ENCODE measurements at regions not wholly inside any gene's neighbourhood (a gene's known extent, or its start where the extent isn't known, plus 50 kb on each side); places are given as distances from the start of the nearest gene placed in this dataset.

DNA sequence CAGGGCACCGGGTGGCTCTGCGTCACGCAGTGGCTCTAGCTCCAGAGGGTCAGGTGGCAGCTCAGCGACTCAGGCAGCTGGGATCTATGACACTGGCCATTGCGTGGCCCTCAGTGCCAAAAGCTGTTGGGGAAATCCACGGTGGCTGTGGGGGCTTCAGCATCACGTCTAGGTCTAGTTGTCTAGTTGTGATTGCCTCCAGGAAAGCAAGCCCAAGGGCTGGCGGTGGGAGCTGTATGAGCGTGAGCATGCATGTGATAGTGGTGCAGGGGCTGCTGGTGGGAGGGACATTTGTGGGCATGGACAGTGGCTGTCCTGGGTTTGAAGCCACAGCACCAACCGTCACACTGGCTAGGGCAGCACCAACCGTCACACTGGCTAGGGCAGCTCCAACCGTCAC lies 191.4 kb downstream of the THBS2 start:
- TF ChIP-seq POLR2AphosphoS5 (IDR thresholded peaks at IDR 0.05; ENCODE audit: borderline replicate concordance, low read depth, low read length) (no peak), EZH2 (IDR thresholded peaks at IDR 0.05) (no peak)
